Parathyroid adenoma (tissue), 2 donors: ENCODE measurements at regions not wholly inside any gene's neighbourhood (a gene's known extent, or its start where the extent isn't known, plus 50 kb on each side); places are given as distances from the start of the nearest gene placed in this dataset.

Source experiments
- H2AFZ ChIP-seq: fragments of 300-600 bp; sonication (generic); one replicate; pipeline ENCODE4 v1.7.0; 2017; ENCODE audit warnings: antibody characterized with exemption, mild to moderate bottlenecking
- H3K27ac ChIP-seq: fragments of 300-600 bp; sonication (generic); one replicate; pipeline ENCODE4 v1.7.0; 2017
- H3K27me3 ChIP-seq: fragments of 300-600 bp; sonication (generic); one replicate; pipeline ENCODE4 v1.7.0; 2017; ENCODE audit warnings: low read length; ENCODE audit not compliant: control insufficient read depth, insufficient read depth
- H3K36me3 ChIP-seq: fragments of 300-600 bp; sonication (generic); one replicate; pipeline ENCODE4 v1.7.0; 2017; ENCODE audit warnings: low read length; ENCODE audit not compliant: control insufficient read depth, insufficient read depth
- H3K4me1 ChIP-seq: fragments of 300-600 bp; sonication (generic); one replicate; pipeline ENCODE4 v1.7.0; 2017; ENCODE audit warnings: control low read depth
- H3K4me2 ChIP-seq: fragments of 300-600 bp; sonication (generic); one replicate; pipeline ENCODE4 v1.7.0; 2017; ENCODE audit warnings: low read length
- H3K4me3 ChIP-seq: fragments of 300-600 bp; sonication (generic); one replicate; pipeline ENCODE4 v1.7.0; 2017; ENCODE audit warnings: low read depth, low read length
- H3K79me2 ChIP-seq: fragments of 300-600 bp; sonication (generic); one replicate; pipeline ENCODE4 v1.7.0; 2017; ENCODE audit warnings: control low read depth
- H3K9ac ChIP-seq: fragments of 300-600 bp; sonication (generic); one replicate; pipeline ENCODE4 v1.7.0; 2017; ENCODE audit warnings: mild to moderate bottlenecking
- H3K9me3 ChIP-seq: fragments of 300-600 bp; sonication (generic); one replicate; pipeline ENCODE4 v1.7.0; 2017; ENCODE audit warnings: low read length; ENCODE audit not compliant: control insufficient read depth
- CTCF ChIP-seq: fragments of 300-600 bp; sonication (generic); IDR thresholded peaks from one replicate; pipeline ENCODE4 v1.7.0; 2017; ENCODE audit warnings: antibody characterized with exemption, mild to moderate bottlenecking
- donor health status: primary hyperparathyroidism.

- no peak for TF ChIP-seq CTCF
- no peaks in the 10 kb centered on the region for H3K79me2 ChIP-seq
These were observed 239.0 kb downstream of the CTTN start for GRCh38 chr11:70637186-70637800.

GRCh38 chr11:70637949-70638583, 239.7 kb downstream of the CTTN start:
- Histone ChIP-seq H3K4me1 (no peaks in the 10 kb centered on the region), H3K4me2 (no peak overlapping the region), H3K36me3 (no peaks in the 10 kb centered on the region), H3K9ac (no peak overlapping the region), H3K79me2 (no peaks in the 10 kb centered on the region), H2AFZ (no peak overlapping the region), H3K27me3 (no peaks in the 10 kb centered on the region), H3K27ac (no peak overlapping the region), H3K9me3 (no peaks in the 10 kb centered on the region), H3K4me3 (no peak overlapping the region)
- no peak for TF ChIP-seq CTCF

More at GRCh38 chr11:70637186-70637800, 239.0 kb downstream of the CTTN start:
- H2AFZ ChIP-seq, result no peak overlapping the region
- H3K4me1 ChIP-seq, result no peaks in the 10 kb centered on the region
- H3K36me3 ChIP-seq, result no peaks in the 10 kb centered on the region
- no peak overlapping the region for H3K4me2 ChIP-seq
- H3K27me3 ChIP-seq, result no peaks in the 10 kb centered on the region
- no peaks in the 10 kb centered on the region for H3K9me3 ChIP-seq
- no peak overlapping the region for H3K27ac ChIP-seq
- no peak overlapping the region for H3K4me3 ChIP-seq
- no peak overlapping the region for H3K9ac ChIP-seq

GRCh38 chr11:70640408-70640807, 242.1 kb downstream of the CTTN start:
- H3K4me3 ChIP-seq, result no peak overlapping the region
- no peak overlapping the region for H3K9ac ChIP-seq
- no peak overlapping the region for H2AFZ ChIP-seq
- TF ChIP-seq CTCF, result no peak
- no peaks in the 10 kb centered on the region for H3K79me2 ChIP-seq
- H3K9me3 ChIP-seq, result no peaks in the 10 kb centered on the region
- H3K4me2 ChIP-seq, result no peak overlapping the region
- no peaks in the 10 kb centered on the region for H3K36me3 ChIP-seq
- H3K27ac ChIP-seq, result no peak overlapping the region
- no peaks in the 10 kb centered on the region for H3K4me1 ChIP-seq
- H3K27me3 ChIP-seq, result no peaks in the 10 kb centered on the region

GRCh38 chr11:70641369-70641768, 243.0 kb downstream of the CTTN start:
- no peaks in the 10 kb centered on the region for H3K27me3 ChIP-seq
- H3K4me3 ChIP-seq, result no peak overlapping the region
- no peaks in the 10 kb centered on the region for H3K36me3 ChIP-seq

More at GRCh38 chr11:70641369-70641768, 243.0 kb downstream of the CTTN start:
- H3K27ac ChIP-seq, result no peak overlapping the region
- H3K9ac ChIP-seq, result no peak overlapping the region
- no peaks in the 10 kb centered on the region for H3K9me3 ChIP-seq
- H3K4me2 ChIP-seq, result no peak overlapping the region
- H3K4me1 ChIP-seq, result no peaks in the 10 kb centered on the region
- TF ChIP-seq CTCF, result no peak
- H2AFZ ChIP-seq, result no peak overlapping the region
- H3K79me2 ChIP-seq, result no peaks in the 10 kb centered on the region
